ENCODE measurements at regions not wholly inside any gene's neighbourhood (a gene's known extent, or its start where the extent isn't known, plus 50 kb on each side); places are given as distances from the start of the nearest gene placed in this dataset.

- no peaks in the 10 kb centered on the region for H3K36me3 Mint-ChIP-seq (ENCODE audit: low read depth)
- ChIA-PET POLR2A (no interaction called here), CTCF (no interaction called here)
- no peak for ATAC-seq
- no peak for DNase-seq
- H3K27ac Mint-ChIP-seq, result no peak overlapping the region
- H3K4me3 Mint-ChIP-seq, result no peak overlapping the region
- H3K27me3 Mint-ChIP-seq (ENCODE audit: low read depth), result no peaks in the 10 kb centered on the region
- H3K9me3 Mint-ChIP-seq (ENCODE audit: insufficient read depth), result no peaks in the 10 kb centered on the region
- no peaks in the 10 kb centered on the region for H3K4me1 Mint-ChIP-seq (ENCODE audit: low read depth)
Measured at GRCh38 chr6:48315915-48316314, 204.9 kb upstream of the PTCHD4 start.

GRCh38 chr6:48315051-48315719, 204.2 kb upstream of the PTCHD4 start:
- Mint-ChIP-seq H3K4me3 (no peak overlapping the region), H3K36me3 (ENCODE audit: low read depth) (no peaks in the 10 kb centered on the region), H3K4me1 (ENCODE audit: low read depth) (no peaks in the 10 kb centered on the region), H3K27ac (no peak overlapping the region), H3K9me3 (ENCODE audit: insufficient read depth) (no peaks in the 10 kb centered on the region), H3K27me3 (ENCODE audit: low read depth) (no peaks in the 10 kb centered on the region)
- ATAC-seq, result no peak
- no peak for DNase-seq
- ChIA-PET POLR2A (no interaction called here), CTCF (no interaction called here)

DNA sequence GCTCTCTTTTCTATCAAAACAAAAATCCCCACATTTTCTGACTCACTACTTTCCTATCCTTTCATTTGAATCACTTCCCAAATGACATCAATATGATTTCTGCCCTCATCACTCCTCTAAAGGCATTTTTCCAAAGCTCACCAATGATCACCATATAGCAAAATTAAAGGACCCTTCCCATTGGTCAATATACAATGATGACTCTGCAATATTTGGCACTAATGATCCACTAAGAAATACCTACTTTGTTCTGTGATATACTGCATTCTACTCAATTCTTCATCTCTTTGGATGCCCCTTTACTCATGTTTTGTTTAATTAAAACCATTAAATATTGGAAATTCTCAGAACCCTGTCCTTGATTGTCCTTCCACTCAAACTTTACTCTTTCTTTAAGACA, 200.3 kb upstream of the PTCHD4 start:
- Mint-ChIP-seq H3K4me3 (no peak overlapping the region), H3K27me3 (ENCODE audit: low read depth) (no peaks in the 10 kb centered on the region), H3K36me3 (ENCODE audit: low read depth) (no peaks in the 10 kb centered on the region), H3K9me3 (ENCODE audit: insufficient read depth) (no peaks in the 10 kb centered on the region), H3K27ac (no peak overlapping the region), H3K4me1 (ENCODE audit: low read depth) (no peaks in the 10 kb centered on the region)
- CTCF ChIA-PET, result no interaction called here
- ATAC-seq (no peak), DNase-seq (no peak)
- POLR2A ChIA-PET, result no interaction called here

DNA sequence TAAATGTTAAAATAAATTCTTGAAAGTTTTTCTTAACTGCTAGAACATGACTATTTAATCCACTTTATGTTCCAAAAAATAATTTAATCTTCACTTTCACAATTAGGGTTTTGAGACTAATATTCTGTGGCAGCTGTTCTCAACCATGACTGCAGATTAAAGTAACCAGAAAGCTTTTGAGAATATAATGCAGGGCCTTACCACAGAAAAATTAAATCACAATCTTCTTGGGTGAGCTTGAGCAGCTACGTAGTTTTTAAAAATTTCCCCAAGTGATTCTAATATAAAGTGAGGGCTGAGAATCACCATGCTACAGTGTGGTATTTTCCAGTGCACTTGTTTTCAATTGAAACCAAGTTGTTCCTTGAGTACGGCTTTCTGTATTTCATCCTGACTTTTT, 196.6 kb upstream of the PTCHD4 start:
- Mint-ChIP-seq H3K36me3 (ENCODE audit: low read depth) (no peaks in the 10 kb centered on the region), H3K27ac (no peak overlapping the region), H3K27me3 (ENCODE audit: low read depth) (no peaks in the 10 kb centered on the region), H3K4me1 (ENCODE audit: low read depth) (no peaks in the 10 kb centered on the region), H3K9me3 (ENCODE audit: insufficient read depth) (no peaks in the 10 kb centered on the region), H3K4me3 (no peak overlapping the region)
- DNase-seq (no peak), ATAC-seq (no peak)
- ChIA-PET POLR2A (no interaction called here), CTCF (no interaction called here)

DNA sequence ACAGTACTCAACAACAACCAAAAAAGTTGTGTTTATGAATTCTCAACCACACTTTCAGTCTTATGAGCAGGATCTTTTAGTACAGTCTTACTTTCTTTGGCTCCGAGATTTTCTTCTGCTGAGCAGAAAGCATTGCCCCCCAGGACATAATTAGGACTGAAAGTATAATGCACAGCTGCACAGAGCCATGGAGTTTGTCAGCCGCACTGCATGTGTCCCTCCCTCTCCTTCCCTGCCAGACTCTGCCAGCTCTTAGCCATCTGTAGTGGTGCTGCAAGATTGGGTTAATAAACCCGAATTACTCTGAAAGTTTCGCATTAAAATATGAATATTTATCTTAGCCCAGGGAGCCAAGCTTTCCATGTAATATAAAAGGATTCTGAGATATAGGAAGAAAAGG, 179.6 kb upstream of the PTCHD4 start:
- ATAC-seq, result no peak
- CTCF ChIA-PET, result no interaction called here
- no peaks in the 10 kb centered on the region for H3K27me3 Mint-ChIP-seq (ENCODE audit: low read depth)

DNA sequence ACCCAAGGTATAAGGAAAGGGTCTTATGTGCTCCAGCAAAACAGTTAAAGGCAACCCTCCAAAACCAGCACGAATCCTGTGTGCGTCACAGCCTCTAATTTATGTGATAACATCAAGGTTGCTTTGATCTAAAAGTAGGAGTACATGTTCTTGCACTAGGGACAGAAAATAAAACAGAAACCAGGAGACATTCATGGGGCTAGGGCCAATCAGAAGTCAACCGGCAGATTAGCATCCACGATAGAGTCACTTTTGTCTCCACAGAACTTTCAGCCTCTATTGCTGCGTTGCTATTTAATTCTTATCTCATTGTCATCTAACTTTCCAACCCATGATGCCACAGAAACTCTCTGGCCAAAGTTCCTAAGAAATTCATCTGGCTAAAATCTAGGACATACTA, 178.8 kb upstream of the PTCHD4 start:
- Mint-ChIP-seq H3K27ac (no peak overlapping the region), H3K27me3 (ENCODE audit: low read depth) (no peaks in the 10 kb centered on the region), H3K4me1 (ENCODE audit: low read depth) (no peaks in the 10 kb centered on the region), H3K36me3 (ENCODE audit: low read depth) (no peaks in the 10 kb centered on the region), H3K9me3 (ENCODE audit: insufficient read depth) (peaks cover 5% of the 10 kb centered on the region), H3K4me3 (no peak overlapping the region)
- no peak for DNase-seq
- POLR2A ChIA-PET, result no interaction called here
- ATAC-seq, result no peak
- CTCF ChIA-PET, result no interaction called here

More for the DNA sequence above, 179.6 kb upstream of the PTCHD4 start:
- no peaks in the 10 kb centered on the region for H3K36me3 Mint-ChIP-seq (ENCODE audit: low read depth)
- peaks cover 5% of the 10 kb centered on the region for H3K9me3 Mint-ChIP-seq (ENCODE audit: insufficient read depth)
- no peak overlapping the region for H3K27ac Mint-ChIP-seq
- H3K4me3 Mint-ChIP-seq, result no peak overlapping the region
- no peaks in the 10 kb centered on the region for H3K4me1 Mint-ChIP-seq (ENCODE audit: low read depth)
- DNase-seq, result no peak
- POLR2A ChIA-PET, result no interaction called here

DNA sequence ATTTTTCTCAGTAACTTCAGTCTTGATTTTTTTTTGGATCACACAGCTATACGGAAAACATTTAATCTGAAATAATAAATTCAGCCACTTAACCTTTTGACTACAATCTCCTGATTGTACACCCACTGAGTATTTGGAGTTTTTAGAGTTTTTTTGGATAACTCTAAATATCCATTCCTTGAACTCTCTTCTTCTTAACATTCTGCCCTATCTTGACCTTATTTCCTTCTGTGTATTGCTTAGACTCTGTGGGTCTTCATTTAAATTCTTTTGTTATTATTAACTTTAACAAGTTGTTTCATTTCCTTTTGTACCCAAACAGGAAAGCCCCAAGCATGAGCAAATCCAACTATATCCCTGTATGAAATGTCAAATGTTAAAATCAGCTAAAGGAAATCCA, 170.2 kb upstream of the PTCHD4 start:
- CTCF ChIA-PET, result no interaction called here
- Mint-ChIP-seq H3K27me3 (ENCODE audit: low read depth) (no peaks in the 10 kb centered on the region), H3K27ac (no peak overlapping the region)

GRCh38 chr6:48280035-48280620, 169.1 kb upstream of the PTCHD4 start:
- CTCF ChIA-PET, result no interaction called here
- no peaks in the 10 kb centered on the region for H3K36me3 Mint-ChIP-seq (ENCODE audit: low read depth)
- POLR2A ChIA-PET, result no interaction called here
- ATAC-seq (no peak), DNase-seq (no peak)
- no peaks in the 10 kb centered on the region for H3K9me3 Mint-ChIP-seq (ENCODE audit: insufficient read depth)
- H3K4me1 Mint-ChIP-seq (ENCODE audit: low read depth), result no peaks in the 10 kb centered on the region
- H3K27ac Mint-ChIP-seq, result no peak overlapping the region
- no peak overlapping the region for H3K4me3 Mint-ChIP-seq
- H3K27me3 Mint-ChIP-seq (ENCODE audit: low read depth), result no peaks in the 10 kb centered on the region

More for the DNA sequence above, 170.2 kb upstream of the PTCHD4 start:
- no peaks in the 10 kb centered on the region for H3K4me1 Mint-ChIP-seq (ENCODE audit: low read depth)
- ATAC-seq (no peak), DNase-seq (no peak)
- no peak overlapping the region for H3K4me3 Mint-ChIP-seq
- H3K9me3 Mint-ChIP-seq (ENCODE audit: insufficient read depth), result no peaks in the 10 kb centered on the region
- no peaks in the 10 kb centered on the region for H3K36me3 Mint-ChIP-seq (ENCODE audit: low read depth)
- POLR2A ChIA-PET, result no interaction called here

- Mint-ChIP-seq H3K36me3 (ENCODE audit: low read depth) (no peaks in the 10 kb centered on the region), H3K4me1 (ENCODE audit: low read depth) (no peaks in the 10 kb centered on the region), H3K4me3 (no peak overlapping the region), H3K27ac (no peak overlapping the region), H3K9me3 (ENCODE audit: insufficient read depth) (no peaks in the 10 kb centered on the region), H3K27me3 (ENCODE audit: low read depth) (no peaks in the 10 kb centered on the region)
- DNase-seq, result no peak
- ChIA-PET POLR2A (no interaction called here), CTCF (interaction anchor here (0.6 kb wide), 1 partner anchor 28 kb away, joined by 3 read pairs; no protein-coding TSS in a partner anchor)
- no peak for ATAC-seq
Measured at GRCh38 chr6:48278261-48278660, 167.3 kb upstream of the PTCHD4 start.

DNA sequence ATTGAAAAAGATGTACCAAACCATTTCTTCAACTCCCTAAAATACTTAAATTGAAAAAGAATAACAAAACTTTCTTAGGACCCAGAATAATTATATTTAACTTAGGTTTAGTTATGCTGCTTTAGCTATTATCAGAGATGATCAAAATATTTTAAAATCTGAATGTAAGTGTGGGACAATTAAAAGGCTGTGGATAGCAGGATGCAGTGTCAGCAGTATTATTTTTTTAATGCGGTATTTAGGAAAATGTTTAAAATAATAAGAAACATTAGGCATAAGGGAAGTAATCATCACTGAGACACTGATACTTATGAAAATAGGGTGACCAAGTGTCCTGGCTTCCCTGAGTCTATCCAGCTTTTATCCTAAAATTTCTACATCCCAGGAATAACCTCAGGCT, 161.5 kb upstream of the PTCHD4 start:
- Mint-ChIP-seq H3K4me3 (no peak overlapping the region), H3K27me3 (ENCODE audit: low read depth) (no peaks in the 10 kb centered on the region), H3K9me3 (ENCODE audit: insufficient read depth) (peaks cover 4% of the 10 kb centered on the region), H3K36me3 (ENCODE audit: low read depth) (no peaks in the 10 kb centered on the region), H3K4me1 (ENCODE audit: low read depth) (no peaks in the 10 kb centered on the region), H3K27ac (no peak overlapping the region)
- ChIA-PET POLR2A (no interaction called here), CTCF (no interaction called here)
- DNase-seq (no peak), ATAC-seq (no peak)

DNA sequence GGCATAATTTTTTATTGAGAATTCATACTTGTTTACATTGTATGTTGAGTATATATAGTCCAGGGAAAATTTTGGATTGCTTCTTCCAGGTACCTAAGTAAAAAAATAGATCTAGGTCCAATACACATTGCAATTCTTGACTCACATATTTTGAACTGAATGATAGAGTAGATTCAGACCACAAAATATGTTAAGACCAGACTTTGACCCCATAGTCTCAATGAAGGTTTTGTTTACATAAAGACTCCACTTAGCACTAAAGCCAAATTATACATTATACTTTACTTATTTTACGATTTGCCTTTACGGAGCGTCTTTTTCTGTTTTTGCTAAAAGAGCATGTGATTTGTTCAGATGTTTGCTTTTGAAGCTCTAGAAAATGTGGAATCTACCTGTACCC, 144.1 kb upstream of the PTCHD4 start:
- DNase-seq (no peak), ATAC-seq (no peak)
- CTCF ChIA-PET, result no interaction called here
- H3K27me3 Mint-ChIP-seq (ENCODE audit: low read depth), result no peaks in the 10 kb centered on the region
- H3K9me3 Mint-ChIP-seq (ENCODE audit: insufficient read depth), result no peaks in the 10 kb centered on the region
- no peak overlapping the region for H3K4me3 Mint-ChIP-seq
- POLR2A ChIA-PET, result no interaction called here
- H3K27ac Mint-ChIP-seq, result no peak overlapping the region
- H3K4me1 Mint-ChIP-seq (ENCODE audit: low read depth), result no peaks in the 10 kb centered on the region
- no peaks in the 10 kb centered on the region for H3K36me3 Mint-ChIP-seq (ENCODE audit: low read depth)

GRCh38 chr6:48249071-48249470, 138.1 kb upstream of the PTCHD4 start:
- ATAC-seq (no peak), DNase-seq (no peak)
- H3K9me3 Mint-ChIP-seq (ENCODE audit: insufficient read depth), result no peaks in the 10 kb centered on the region
- no peaks in the 10 kb centered on the region for H3K4me1 Mint-ChIP-seq (ENCODE audit: low read depth)
- H3K27me3 Mint-ChIP-seq (ENCODE audit: low read depth), result no peaks in the 10 kb centered on the region
- no peak overlapping the region for H3K27ac Mint-ChIP-seq
- POLR2A ChIA-PET, result no interaction called here
- CTCF ChIA-PET, result no interaction called here
- H3K4me3 Mint-ChIP-seq, result no peak overlapping the region
- H3K36me3 Mint-ChIP-seq (ENCODE audit: low read depth), result no peaks in the 10 kb centered on the region

GRCh38 chr6:48243071-48243470, 132.1 kb upstream of the PTCHD4 start:
- Mint-ChIP-seq H3K36me3 (ENCODE audit: low read depth) (no peaks in the 10 kb centered on the region), H3K4me3 (no peak overlapping the region), H3K27me3 (ENCODE audit: low read depth) (no peaks in the 10 kb centered on the region), H3K27ac (no peak overlapping the region), H3K4me1 (ENCODE audit: low read depth) (no peaks in the 10 kb centered on the region), H3K9me3 (ENCODE audit: insufficient read depth) (no peaks in the 10 kb centered on the region)
- CTCF ChIA-PET, result no interaction called here
- DNase-seq (no peak), ATAC-seq (no peak)
- POLR2A ChIA-PET, result no interaction called here

Measured in activated CD8-positive, alpha-beta T cell treated with anti-CD3 and anti-CD28 coated beads, Interleukin-2, amount 10 ng/mL, durations not matched to agents 7 days and 5 days (primary cell).